GM21447 (cell line): ENCODE measurements at regions not wholly inside any gene's neighbourhood (a gene's known extent, or its start where the extent isn't known, plus 50 kb on each side); places are given as distances from the start of the nearest gene placed in this dataset.

Source experiments
- ATAC-seq: cut with Tn5 transposase; IDR thresholded peaks from one replicate; pipeline ENCODE4 v1.9.1; 2021; ENCODE audit not compliant: unreplicated experiment

DNA sequence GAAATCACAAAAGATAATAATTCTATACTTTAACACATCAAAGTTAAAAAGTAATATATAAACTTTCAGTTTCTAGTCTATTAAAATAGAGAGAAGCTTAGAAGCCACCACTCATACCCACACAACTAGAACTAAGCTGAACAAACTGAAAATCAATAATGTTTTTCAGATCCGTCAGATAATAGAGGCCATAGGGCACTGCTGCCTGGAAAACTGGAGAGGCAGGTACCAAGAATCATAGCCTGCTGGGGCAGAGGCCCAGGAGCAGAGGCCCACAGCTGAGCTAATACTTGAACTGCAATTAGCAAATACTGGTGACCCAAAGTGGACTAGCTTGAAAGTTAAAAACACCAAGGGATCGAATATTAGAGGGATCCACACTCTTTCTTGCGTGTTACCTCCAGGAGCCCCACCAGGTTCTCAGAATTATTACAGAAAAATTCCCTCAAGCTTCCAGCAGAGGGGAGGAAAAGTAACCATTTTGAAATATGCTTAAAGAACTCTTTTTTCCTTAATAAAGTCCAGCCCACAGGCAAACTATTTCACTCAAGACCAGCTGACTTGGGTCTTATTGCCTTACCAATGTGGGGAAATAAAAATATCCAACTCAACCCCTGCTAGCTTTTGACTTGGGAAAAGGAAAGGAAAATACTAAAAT, 774.1 kb upstream of the IGFBP3 start:
- ATAC-seq: no peak

DNA sequence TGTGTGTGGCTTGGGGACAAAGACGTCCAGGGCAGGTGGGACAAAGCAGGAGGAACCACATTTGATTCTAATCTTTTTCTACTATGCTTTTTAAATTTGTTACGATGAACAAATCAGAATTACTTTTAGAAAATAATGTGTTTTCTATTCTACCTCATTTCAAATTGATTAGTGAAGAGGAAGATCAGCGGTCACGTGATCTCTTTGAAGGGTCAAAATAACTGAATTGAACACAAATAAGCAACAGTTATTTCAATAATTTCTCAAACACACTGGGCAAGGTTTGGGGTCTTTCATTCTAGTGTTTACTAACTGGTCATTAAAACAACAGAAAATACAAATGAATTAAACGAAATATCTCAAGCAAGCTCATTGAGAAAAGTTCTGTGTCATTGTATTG, 773.0 kb upstream of the IGFBP3 start:
- no peak for ATAC-seq

DNA sequence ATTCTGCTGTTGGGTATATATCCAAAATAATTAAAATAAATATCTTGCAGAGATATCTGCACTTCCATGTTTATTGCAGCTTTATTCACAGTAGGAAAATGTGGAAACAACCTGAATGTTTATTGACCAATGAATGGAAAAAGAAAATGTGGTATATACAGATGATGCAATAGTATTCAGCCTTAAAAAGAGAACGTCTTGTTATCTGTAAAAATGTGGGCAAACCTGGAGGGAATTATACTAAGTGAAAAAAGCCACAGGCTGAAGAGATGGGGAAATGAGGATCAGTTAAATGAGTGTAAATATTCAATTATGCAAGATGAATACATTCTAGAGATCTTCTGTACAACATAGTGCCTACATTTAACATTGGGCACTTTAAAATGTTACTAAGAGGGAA, 766.1 kb upstream of the IGFBP3 start:
- ATAC-seq: no peak

DNA sequence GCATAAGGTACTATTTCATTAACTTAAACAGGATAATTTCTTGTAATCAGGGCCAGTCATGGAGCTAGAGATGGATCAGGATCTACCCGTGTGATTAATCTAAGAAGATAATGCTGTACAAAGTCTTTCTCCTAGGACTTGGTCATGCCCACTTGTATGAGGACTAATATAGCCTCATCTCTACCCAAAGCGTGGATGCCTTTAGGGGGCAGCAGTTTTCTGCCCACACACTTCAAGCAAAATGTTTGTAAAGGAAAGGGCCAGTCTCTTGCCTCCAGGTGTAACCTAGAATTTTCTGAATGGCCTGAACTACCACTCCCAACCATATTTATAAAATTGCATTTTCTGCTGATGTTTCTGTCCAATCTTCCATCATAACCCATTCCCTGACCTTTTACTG, 764.0 kb upstream of the IGFBP3 start:
- no peak for ATAC-seq

DNA sequence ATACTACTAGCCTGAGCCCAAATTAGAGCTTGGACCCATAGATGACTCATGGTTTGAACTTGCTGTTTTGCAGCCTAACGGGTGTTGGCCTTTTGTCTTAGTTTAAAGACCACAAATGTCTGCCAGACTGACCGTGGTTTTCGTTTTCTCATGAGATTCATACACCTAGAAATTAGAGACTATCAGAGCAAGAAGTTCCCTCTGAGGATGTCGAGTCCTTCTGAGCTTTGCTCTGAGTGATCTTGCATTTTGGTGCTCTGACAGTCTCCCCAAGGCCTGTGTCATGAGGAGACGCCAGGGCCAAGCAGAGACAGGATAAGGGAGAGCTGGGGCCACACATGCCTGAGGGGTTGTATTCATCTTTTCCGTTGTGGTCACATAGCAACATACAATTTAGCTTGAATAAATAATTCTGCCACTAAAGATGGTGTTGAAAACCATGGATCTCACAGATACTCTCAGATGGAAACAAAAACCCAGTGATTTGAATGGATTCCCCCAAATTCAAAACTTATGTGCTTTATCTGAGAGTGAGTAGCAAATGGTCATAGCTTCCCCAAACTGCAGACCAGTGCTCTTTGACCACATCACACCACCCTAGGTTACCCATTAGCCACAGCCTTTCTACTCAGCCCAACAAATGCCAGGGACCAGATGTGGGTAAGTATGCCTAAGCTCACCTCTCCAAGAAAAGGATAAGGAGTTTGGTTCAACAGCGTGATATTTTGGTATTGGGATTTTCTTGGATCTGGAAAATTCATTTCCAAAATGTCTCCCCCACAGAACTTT, 762.0 kb upstream of the IGFBP3 start:
- ATAC-seq: no peak

DNA sequence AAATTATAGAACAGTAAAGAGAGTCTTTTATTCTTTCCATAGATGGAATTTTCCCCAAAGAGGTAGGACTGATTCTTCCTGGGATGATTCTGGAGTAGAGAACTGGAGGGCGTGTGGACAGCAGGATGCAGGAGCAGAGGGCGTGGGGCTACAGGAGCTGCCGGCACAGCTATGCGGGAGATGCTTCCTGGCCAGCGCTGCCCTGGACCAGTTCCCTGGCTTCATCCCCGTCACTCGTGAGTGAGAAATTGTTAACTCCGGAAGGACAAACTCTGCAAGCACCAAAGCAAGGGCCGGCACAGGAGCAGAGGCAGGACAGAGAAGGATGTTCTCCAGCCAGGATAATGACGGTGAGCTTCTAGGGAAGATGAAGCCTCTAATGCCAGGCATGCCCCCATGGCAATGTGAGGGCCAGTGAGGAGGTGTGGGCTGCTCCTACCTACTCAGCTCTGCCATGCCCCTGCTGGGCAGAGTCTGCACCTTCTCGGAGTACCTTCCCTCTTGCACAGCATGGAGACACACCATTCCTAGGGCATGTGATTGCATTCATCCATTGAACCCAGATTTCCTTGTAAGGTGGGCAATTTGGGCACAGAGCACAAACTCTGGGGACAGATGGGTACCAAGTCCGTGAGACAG, 760.9 kb upstream of the IGFBP3 start:
- no peak for ATAC-seq

DNA sequence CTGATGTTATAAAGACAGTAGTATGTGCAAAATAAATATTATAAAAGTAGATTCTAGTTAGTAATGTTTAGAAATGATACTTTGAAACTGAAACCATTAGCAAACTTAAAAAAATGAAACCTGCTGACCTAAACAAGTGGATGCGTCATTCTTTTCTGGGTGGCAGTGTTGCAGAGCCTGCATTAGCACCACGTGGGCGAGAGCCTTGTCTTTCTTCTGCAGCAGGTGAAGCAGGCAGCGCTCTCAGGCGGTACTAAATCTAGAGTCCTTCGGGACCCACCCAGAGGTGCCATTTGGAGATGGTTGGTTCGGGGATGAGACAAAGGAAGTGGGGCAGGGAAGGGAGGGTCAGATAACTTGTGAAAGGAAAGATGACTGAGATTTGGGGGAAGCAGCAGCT, 759.1 kb upstream of the IGFBP3 start:
- ATAC-seq: no peak

DNA sequence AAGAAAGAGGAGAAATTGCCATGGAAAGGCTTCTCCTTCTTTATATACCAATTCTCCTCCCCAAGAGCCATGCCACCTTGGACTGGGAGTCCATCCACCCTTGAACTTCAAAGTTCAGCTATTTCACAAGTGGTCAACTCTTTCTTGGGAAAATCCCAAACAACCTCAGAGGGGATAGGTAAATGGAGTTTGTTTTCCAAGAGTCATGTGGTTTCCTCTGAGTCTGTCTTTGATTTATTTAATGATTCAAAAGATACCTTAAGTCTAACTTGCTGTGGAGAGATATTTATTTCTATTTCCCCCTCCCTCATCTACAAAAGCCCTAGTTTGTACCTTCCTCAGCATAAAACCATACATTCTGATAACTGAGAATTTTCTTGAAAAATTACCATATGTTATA, 758.6 kb upstream of the IGFBP3 start:
- ATAC-seq: no peak

DNA sequence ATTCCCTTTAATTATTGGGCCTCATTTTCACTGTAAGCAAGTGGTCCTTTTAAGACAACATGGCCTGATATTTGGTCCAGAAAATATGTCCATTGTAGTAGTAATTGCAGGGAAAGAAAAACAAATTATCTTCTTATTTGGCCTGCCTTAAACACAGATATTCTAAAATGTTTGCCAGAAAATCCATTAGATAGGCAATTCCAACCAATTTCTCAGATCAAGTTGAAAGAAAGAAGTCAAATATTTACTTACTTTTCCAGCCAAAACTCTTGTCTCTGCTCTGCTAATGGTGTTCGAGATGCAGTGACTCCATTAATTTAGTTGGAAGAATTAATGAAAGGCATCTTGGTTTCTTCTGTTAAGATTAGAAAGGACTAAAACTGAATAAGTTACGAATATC, 757.3 kb upstream of the IGFBP3 start:
- ATAC-seq: no peak

DNA sequence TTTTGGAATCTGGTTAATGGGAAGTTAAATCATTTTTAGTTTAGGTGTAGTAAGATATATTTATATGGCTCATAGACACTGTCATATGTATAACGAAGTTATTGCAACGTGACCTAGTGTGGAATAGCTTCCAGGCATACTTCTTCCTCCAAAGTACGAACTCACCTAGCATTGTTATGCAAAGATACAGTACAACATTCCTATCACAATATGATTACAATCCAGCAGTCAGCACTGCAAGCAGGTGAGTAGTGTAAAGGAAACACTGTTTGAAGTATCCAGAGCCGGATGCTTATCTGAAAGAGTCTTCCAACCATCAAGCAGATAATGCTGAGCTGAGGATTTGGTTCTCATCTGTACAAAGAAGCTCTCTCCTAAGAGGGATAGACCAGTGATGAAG, 754.4 kb upstream of the IGFBP3 start:
- ATAC-seq: no peak

DNA sequence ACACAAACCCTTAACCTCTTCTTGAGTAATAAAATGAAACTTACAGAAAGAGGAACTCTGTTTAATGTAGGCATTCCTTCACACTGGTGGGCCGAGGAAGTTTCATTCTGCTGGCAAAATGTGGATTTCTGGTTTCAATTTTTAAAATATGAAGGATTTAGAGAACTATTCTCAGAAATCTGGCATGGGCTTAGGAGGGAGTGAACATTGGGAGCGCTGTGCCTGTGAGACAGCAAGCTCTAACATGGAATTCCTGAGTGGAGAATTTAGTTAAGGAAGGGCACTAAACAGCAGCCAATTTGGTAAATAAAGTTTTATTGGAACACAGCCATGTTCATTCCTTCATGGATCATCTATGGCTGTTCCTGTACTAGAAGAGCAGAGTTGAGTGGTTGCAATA, 751.8 kb upstream of the IGFBP3 start:
- no peak for ATAC-seq

DNA sequence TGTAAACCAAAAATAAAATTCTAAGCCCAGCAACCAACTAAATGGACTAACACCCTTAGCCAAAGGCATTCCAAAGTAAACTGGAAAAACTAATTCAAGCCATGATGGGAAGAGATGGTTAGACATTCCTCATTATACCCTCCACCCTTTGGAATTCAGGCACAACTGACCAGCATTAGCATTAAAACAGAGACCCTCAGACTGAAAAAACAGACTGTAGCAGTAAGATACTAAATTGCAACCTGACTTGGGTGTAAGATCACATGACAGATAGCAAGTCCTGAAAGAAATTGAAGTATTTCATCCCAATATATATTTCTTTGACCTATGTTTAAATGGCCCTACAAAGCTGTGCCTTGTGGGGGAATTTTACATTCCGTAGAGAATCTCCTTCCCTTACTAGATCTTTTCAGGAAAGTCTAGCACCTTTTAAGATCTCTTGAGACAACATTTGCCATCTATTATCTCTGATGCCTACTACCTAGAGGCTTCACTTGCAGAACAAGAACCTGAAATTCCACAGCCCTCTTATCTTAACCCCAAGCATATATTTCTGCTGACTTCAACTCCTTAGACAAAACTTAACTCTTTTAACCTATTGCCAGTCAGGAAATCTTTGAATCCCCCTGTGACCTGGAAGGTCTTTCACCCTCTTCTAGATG, 750.2 kb upstream of the IGFBP3 start:
- ATAC-seq: no peak

DNA sequence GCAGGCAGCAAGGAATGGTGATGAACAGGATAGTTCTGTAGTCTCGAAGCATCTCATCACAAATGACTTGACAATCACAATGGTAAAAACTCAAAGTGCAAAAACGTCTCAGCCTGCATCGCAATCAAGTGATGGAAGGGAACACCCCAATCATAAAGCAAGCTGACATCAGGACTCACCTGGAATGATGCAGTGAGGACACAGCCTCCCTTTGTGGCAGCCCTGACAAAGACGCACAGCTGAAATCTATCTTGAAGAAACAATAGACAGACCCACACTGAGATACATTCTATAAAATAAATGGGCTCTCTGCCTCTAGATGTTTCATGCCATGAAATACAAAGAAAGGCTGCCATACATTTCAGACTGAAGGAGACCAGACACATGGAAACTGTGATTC, 748.0 kb upstream of the IGFBP3 start:
- ATAC-seq: no peak

DNA sequence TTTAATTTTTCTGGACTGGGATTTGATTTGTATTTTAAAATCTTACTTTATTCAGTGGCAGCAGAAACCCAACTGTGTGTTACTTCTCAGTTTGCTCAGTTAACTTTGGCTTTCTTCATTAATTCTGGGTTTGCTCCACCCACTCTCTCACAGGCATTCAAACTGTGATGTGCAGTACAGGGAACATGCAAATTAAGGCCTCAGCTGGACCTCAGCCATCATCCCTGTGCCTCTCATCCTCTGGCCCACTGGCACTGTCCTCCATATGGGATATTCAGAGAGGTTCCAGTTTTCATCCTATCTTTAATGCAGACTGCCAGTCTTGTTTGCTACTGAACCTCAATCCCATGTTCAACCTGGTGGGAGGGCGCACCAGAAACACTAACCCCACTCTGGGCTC, 743.4 kb upstream of the IGFBP3 start:
- ATAC-seq: no peak

DNA sequence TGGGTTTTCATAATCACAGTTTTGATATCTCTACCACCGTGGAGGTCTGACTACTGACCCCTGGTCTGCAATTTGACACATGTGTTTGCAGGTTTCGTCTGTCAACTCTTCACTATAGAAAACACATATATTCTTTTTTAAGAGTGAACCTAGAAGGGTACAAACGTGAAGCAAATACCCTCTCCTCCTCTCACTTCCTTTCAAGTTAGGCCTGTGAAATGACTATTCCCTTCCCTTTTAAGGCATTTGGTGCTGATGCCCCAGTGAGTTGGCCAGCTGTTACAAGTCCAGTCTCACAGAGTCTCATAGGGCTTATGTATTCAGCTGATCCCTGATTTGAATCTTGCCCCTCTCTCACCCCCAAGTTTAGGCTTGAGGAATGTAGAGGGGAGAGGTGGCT, 742.0 kb upstream of the IGFBP3 start:
- ATAC-seq: no peak

DNA sequence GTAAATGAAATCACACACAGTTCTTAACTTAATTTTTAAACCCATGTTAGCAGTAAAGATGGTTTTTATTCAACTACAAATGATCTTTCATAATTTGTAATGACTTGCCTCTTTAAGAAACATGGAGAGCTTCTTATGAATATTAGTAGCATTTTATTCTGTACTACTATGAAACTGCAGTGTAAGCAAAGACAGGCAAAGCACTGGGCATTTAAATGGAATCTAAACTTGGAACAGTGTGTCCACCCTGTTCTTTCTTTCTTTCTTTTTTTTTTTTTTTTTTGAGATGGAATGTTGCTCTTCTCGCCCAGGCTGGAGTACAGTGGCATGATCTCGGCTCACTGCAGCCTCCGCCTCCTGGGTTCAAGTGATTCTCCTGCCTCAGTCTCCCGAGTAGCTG, 740.4 kb upstream of the IGFBP3 start:
- ATAC-seq: no peak

DNA sequence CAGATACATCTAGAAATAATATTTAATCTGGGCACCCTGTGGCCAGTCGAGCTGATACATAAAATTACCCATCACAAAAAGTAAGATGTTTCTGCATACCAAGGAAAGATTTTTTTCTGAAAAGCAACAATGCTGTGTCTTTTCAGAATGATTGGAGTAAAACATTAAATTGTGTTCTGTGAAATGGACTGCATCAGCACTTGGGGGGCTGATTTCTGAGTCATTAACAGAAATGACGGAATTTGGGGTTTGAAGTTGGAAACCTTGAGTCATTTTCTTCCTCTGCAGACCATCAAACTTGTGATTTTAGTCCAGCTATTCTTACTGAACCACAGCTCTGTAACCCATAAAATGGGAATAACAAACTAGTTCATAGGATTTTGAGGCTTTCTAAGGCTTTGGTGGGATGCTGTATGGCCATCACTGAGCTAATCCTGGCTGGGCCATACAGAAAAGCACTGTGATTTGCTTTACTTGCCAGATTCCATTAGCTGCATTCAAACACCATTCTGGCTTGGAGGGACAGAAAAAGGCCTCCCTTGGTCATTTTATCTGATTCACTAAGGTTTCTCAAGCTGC, 739.4 kb upstream of the IGFBP3 start:
- ATAC-seq: no peak

DNA sequence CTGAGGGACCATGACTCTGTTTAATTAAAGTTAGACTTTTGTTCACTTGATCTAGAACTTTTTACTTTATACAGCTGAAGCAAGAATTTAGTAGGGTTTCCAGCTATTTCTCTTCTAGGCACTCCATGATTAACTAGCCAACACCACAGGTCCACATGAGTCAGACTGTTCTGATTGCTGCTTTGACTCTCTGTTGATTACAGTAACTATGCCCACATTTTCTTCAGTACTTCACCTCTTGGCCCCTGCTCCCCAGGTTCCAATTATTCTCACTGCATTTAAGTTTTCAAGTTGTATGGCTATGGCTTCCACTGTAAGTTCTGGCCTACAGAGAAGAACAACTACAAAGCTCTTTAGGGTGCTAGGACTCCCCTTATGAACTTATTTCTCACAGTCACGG, 737.2 kb upstream of the IGFBP3 start:
- no peak for ATAC-seq

DNA sequence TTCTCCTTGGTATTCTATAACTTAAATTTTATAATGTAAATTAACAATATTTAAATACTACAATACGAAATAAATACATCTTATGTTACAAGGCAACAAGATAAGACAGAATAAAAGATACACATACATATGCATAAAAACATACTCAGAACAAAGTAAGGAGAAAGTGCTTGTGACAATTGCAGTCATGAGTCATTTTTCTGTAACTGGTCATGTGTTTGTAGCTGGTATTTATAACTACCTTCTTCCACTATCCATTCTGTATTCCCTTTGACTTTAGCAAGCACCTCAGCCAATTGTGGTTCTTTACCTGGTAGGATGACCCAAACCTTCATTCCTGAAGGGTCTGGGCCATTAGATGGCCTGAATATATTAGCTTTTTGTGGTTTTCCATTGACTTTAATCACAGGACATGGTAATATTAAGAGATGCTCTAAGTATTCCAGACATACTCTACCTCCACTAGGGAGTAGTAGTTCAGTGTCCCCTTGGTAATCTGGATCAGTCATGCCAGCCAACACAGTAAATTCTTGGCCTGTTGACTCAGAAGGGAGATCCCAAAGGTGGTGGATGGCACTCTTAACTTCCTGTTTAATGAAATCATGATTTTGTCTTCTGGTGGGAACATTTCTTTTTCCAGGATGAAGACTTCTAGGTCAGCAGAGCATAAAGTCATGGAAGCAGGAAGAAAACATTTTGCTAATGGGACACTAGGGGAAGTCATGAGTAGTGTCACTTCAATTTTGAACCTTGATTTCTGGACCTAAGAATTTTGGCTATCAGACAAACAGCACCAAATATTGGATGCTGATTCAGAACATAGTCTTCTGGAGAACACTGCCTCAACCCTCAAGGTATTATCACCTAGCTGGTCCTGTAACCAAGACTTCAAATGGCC, 733.7 kb upstream of the IGFBP3 start:
- no peak for ATAC-seq

DNA sequence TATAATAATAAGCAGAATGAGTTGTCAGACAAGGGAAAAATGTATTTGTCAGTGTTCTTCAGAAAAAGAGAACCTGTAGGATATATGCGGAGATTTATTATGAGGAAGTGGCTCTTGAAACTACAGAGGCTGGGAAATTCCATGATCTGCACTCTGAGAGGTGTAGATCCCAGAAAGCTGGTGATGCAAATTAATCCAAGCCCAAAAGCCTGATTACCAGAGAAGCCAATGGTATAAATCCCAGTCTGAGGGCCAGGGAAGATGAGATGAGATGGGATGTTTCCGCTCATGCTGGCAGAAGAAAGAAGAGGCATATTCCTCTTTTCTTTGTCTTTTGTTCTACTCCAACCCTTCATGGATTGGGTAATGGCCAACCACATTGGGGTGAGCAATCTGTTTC, 732.8 kb upstream of the IGFBP3 start:
- ATAC-seq: no peak

DNA sequence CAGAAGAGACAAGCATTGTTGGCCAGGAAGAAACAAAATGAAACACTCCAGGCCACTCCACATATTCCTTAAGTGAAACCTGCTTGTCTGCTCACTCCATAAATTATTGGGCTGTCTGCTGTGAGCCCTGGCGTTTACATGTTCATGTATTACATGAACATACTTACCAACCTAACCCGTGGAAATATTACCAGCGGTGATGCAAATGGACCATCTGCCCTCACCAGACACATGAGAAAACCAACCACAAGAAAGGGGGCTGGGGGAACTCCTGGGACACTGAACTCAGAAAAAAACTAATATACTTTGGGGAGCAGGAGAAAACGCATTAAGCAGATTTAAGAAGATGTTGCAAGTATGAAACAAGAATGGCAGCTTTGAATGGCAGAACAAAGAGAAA, 731.2 kb upstream of the IGFBP3 start:
- no peak for ATAC-seq
